ENCODE measurements at regions not wholly inside any gene's neighbourhood (a gene's known extent, or its start where the extent isn't known, plus 50 kb on each side); places are given as distances from the start of the nearest gene placed in this dataset.
A peak's percentile ranks its signal among the peaks of the same experiment; 100 is the strongest.

DNA sequence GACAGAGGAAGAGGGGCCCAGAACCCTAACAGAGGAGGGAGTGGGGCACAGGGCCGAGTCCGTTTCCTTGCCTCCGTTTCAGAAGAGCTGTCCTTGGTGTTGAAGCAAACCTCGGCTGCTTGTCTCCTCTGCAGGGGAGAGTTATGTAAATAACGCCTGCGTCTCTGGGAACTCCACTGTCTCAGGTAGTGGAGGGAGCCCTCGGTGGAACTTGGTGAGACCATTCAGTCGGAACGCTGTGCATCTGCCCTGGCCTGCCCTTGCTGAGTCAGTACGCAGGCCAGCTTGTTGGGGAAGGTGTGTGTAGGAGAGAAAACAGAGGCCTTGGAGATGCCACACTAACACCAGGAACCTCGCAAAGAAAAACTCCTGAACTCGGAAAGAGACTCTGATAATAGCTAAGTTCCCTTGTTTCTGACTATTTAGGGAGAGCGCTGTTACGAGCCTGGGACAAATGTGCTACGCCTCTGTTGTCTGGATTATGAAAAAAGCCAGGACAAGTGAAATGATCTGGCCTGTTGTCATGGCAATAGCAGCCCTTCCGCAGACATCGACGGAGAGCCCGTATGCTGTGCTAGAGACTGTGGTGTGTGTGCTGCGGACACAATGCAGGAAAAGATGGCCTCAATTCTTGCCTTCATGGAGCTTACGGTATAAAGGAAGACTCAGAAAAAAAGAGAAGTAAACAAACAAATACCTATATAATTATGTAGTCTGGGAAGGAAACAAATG lies 94.6 kb upstream of the AKT3 start:
- H3K4me3 ChIP-seq (ENCODE audit: insufficient read depth, low read depth, low read length): no peak overlapping the region
- no peak overlapping the region for H2AK5ac ChIP-seq (ENCODE audit: low read depth, low read length)
- H3K27me3 ChIP-seq (ENCODE audit: control insufficient read depth, insufficient read depth, low read length): no peaks in the 10 kb centered on the region; the same call in 1 of the 2 replicates
- no peak overlapping the region for H3K27ac ChIP-seq (ENCODE audit: insufficient read depth, low read length)
- H3K4ac ChIP-seq (ENCODE audit: low read depth, low read length): no peak overlapping the region
- POLR2A ChIA-PET (ENCODE audit: unreplicated experiment): no interaction called here
- no peak overlapping the region for H2BK15ac ChIP-seq (ENCODE audit: low read depth, low read length)
- no peak overlapping the region for H3K4me2 ChIP-seq (ENCODE audit: low read depth, low read length)
- no peaks in the 10 kb centered on the region for H3K4me1 ChIP-seq (ENCODE audit: control insufficient read depth, insufficient read depth, low read length)
- no peak overlapping the region for H3K56ac ChIP-seq (ENCODE audit: extremely low read depth, insufficient read depth, low read length)
- no peak overlapping the region for H2BK120ac ChIP-seq (ENCODE audit: low read depth, low read length)
- H4K8ac ChIP-seq (ENCODE audit: low read depth in 2 of 2, low read length in 2 of 2): no peak overlapping the region
- no peaks in the 10 kb centered on the region for H3K36me3 ChIP-seq (ENCODE audit: control insufficient read depth, insufficient read depth, low read length)
- no peaks in the 10 kb centered on the region for H3K9me3 ChIP-seq (ENCODE audit: control insufficient read depth, insufficient read depth, low read length)
- dilution Hi-C loops (cut with HindIII; ENCODE audit: low sequenced_read_pairs, unreplicated experiment): no loop called here
- H3K9me1 ChIP-seq (ENCODE audit: insufficient read depth, low read length): no peaks in the 10 kb centered on the region; the same call in 1 of the 2 replicates
- no TSS peak for BruUV-seq (replicated peaks)
- H4K20me1 ChIP-seq (ENCODE audit: insufficient read depth, low read length): no peaks in the 10 kb centered on the region
- ATAC-seq (ENCODE audit: low read depth) (peak; percentile 78), DNase-seq (peak; percentile 62)
- no peak overlapping the region for H3K23ac ChIP-seq (ENCODE audit: low read depth, low read length)
- no peak overlapping the region for H2BK20ac ChIP-seq (ENCODE audit: low read depth, low read length)
- intact Hi-C loops (cut with micrococcal nuclease): no loop called here
- no peak overlapping the region for H4K91ac ChIP-seq (ENCODE audit: insufficient read depth, low read depth, low read length)
- no peak overlapping the region for H2BK5ac ChIP-seq (ENCODE audit: low read depth, low read length, poor library complexity, severe bottlenecking)
- CTCF ChIA-PET: interaction anchor here (0.6 kb wide), 1 partner anchor 52 kb away, joined by 3 read pairs; no protein-coding TSS in a partner anchor
- WGBS, 2 experiments (ENCODE audit: extremely low coverage in 2 of 2, insufficient read length in 1 of 2): 38% methylated on average over 13 of the region's 21 CpGs; no CpG with 5 or more reads in 1 of the 2 experiments
- TF ChIP-seq RAD21 (IDR thresholded peaks at IDR 0.05; ENCODE audit: low read length): no peak
- TF ChIP-seq NFE2L2 (IDR thresholded peaks at IDR 0.05; ENCODE audit: low read depth, low read length): no peak
- no peak for TF ChIP-seq MAZ (IDR thresholded peaks at IDR 0.05; ENCODE audit: borderline replicate concordance, low read depth, low read length)
- peak overlapping the region; percentile 28 for H2AFZ ChIP-seq (replicated peaks; ENCODE audit: low read length, poor library complexity)
- no peak overlapping the region for H2AK9ac ChIP-seq (replicated peaks; ENCODE audit: low read depth, low read length, poor library complexity)
- in situ Hi-C loops (cut with MboI; ENCODE audit: low sequenced_read_pairs): no loop called here
- H3K14ac ChIP-seq (replicated peaks; ENCODE audit: low read depth, low read length): no peak overlapping the region
- no peak overlapping the region for H3K18ac ChIP-seq (ENCODE audit: low read depth, low read length)
- no peak overlapping the region for H4K5ac ChIP-seq (ENCODE audit: low read depth, low read length)
- H3K79me1 ChIP-seq (ENCODE audit: low read depth in 1 of 2, low read length in 2 of 2): no peaks in the 10 kb centered on the region
- H3K9ac ChIP-seq (ENCODE audit: low read depth, low read length): no peak overlapping the region
